Osteoblast (primary cell): ENCODE measurements at regions not wholly inside any gene's neighbourhood (a gene's known extent, or its start where the extent isn't known, plus 50 kb on each side); places are given as distances from the start of the nearest gene placed in this dataset.
"Not testable (repeated sequence)": the region's sequence is repeated elsewhere in the genome, so short reads cannot be mapped to it uniquely, and the experiment has no call there.

Source experiments
- DNase-seq: peaks from one replicate; pipeline ENCODE4 v3.0.0; 2011; ENCODE audit warnings: low spot score, mixed read lengths; ENCODE audit not compliant: insufficient read length; ENCODE audit errors: missing footprints
- H2AFZ ChIP-seq: 2 replicates; pipeline ENCODE4 v1.6.0; 2011; ENCODE audit warnings: mild to moderate bottlenecking, low read length
- H3K27ac ChIP-seq: 2 replicates; pipeline ENCODE4 v1.5.1; 2011; ENCODE audit warnings: mild to moderate bottlenecking, low read depth, low read length, moderate library complexity
- H3K27me3 ChIP-seq: 2 replicates; pipeline ENCODE4 v1.6.0; 2012; ENCODE audit warnings: mild to moderate bottlenecking, control low read depth, inconsistent platforms, low read length, moderate library complexity; ENCODE audit not compliant: insufficient read depth
- H3K36me3 ChIP-seq: 2 replicates; pipeline ENCODE4 v1.5.1; 2011; ENCODE audit warnings: mild to moderate bottlenecking, low read length, control low read depth, moderate library complexity; ENCODE audit not compliant: insufficient read depth
- H3K4me1 ChIP-seq: 2 replicates; pipeline ENCODE4 v1.5.1; 2011; ENCODE audit warnings: mild to moderate bottlenecking, low read length, control low read depth, moderate library complexity; ENCODE audit not compliant: insufficient read depth
- H3K4me2 ChIP-seq: 2 replicates; pipeline ENCODE4 v1.6.0; 2011; ENCODE audit warnings: mild to moderate bottlenecking, low read length; ENCODE audit not compliant: insufficient read depth
- H3K4me3 ChIP-seq: fragments of 200-600 bp; sonication (generic); 3 replicates; pipeline ENCODE4 v1.5.1; 2012; ENCODE audit warnings: mild to moderate bottlenecking, low read length, inconsistent platforms; ENCODE audit not compliant: insufficient read depth
- H3K79me2 ChIP-seq: 2 replicates; pipeline ENCODE4 v1.6.0; 2012; ENCODE audit warnings: mild to moderate bottlenecking, low read length, control low read depth, inconsistent platforms; ENCODE audit not compliant: insufficient read depth
- H3K9me3 ChIP-seq: 2 replicates; pipeline ENCODE4 v1.5.1; 2011; ENCODE audit warnings: low read depth, low read length, control low read depth
- H4K20me1 ChIP-seq: 2 replicates; pipeline ENCODE4 v1.6.0; 2012; ENCODE audit warnings: mild to moderate bottlenecking, low read length, control low read depth; ENCODE audit not compliant: insufficient read depth
- TF ChIP-seq, protein P1 (sequence below): IDR thresholded peaks from 2 replicates; pipeline ENCODE4 v1.5.1; 2011; ENCODE audit warnings: mild to moderate bottlenecking, low read depth, low read length, moderate library complexity; ENCODE audit errors: extremely low read depth

DNA sequence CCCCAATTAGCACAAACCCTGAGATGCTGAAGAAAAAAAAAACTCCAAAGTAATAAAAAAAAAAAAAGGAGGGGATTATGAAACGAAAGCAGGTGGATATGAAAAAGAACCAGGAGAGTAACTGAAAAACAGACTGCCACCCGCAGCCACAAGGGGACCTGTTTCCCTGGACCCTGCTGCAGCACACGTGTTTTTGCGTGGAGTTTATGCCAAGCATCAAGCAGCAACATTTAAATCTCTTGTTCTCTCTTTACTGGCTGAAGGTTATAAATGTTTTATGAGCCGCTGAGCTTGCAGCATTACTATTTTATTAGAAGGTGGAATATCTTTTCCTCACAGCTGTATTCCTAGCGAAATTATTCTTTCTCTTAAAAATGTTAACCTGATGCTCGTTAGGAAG, 131.6 kb upstream of the OLIG3 start:
- TF ChIP-seq, protein P1, sequence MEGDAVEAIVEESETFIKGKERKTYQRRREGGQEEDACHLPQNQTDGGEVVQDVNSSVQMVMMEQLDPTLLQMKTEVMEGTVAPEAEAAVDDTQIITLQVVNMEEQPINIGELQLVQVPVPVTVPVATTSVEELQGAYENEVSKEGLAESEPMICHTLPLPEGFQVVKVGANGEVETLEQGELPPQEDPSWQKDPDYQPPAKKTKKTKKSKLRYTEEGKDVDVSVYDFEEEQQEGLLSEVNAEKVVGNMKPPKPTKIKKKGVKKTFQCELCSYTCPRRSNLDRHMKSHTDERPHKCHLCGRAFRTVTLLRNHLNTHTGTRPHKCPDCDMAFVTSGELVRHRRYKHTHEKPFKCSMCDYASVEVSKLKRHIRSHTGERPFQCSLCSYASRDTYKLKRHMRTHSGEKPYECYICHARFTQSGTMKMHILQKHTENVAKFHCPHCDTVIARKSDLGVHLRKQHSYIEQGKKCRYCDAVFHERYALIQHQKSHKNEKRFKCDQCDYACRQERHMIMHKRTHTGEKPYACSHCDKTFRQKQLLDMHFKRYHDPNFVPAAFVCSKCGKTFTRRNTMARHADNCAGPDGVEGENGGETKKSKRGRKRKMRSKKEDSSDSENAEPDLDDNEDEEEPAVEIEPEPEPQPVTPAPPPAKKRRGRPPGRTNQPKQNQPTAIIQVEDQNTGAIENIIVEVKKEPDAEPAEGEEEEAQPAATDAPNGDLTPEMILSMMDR, result no peak
- H3K79me2 ChIP-seq, result no peaks in the 10 kb centered on the region
- H3K27ac ChIP-seq, result no peak overlapping the region
- H3K9me3 ChIP-seq, result no peaks in the 10 kb centered on the region
- DNase-seq, result no peak
- no peaks in the 10 kb centered on the region for H3K27me3 ChIP-seq
- H3K36me3 ChIP-seq, result no peaks in the 10 kb centered on the region
- H3K4me2 ChIP-seq, result no peak overlapping the region
- no peaks in the 10 kb centered on the region for H4K20me1 ChIP-seq
- no peak overlapping the region for H3K4me3 ChIP-seq
- H3K4me1 ChIP-seq, result no peaks in the 10 kb centered on the region
- H2AFZ ChIP-seq, result no peak overlapping the region

- Histone ChIP-seq H3K79me2 (no peaks in the 10 kb centered on the region), H3K9me3 (no peaks in the 10 kb centered on the region), H4K20me1 (no peaks in the 10 kb centered on the region), H2AFZ (no peak overlapping the region), H3K27ac (no peak overlapping the region), H3K4me3 (no peak overlapping the region), H3K4me2 (no peak overlapping the region), H3K4me1 (no peaks in the 10 kb centered on the region), H3K27me3 (peaks cover 3% of the 10 kb centered on the region), H3K36me3 (no peaks in the 10 kb centered on the region)
- DNase-seq, result no peak
- TF ChIP-seq, protein P1, result no peak
Measured at GRCh38 chr6:137630666-137631065, 136.5 kb upstream of the OLIG3 start.

DNA sequence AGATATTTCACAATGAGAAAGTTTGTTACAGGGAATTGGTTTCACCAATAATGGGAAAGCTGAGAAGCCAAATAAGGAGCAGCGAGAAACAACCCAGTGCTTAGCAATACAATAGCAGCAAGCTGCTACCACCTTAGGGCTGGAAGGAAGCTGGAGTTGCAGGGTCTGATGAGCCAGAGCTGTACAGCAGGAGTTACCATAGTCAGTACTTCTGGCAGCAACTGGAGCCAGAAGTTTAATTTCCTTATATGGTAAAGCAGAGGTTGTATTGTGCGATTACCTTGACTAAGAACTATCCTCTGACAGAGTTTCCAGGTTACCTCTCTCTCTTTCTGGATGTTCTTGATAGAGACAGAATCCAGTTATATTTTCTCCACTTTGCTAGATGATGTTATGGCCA, 137.1 kb upstream of the OLIG3 start:
- Histone ChIP-seq H3K27me3 (peaks cover 3% of the 10 kb centered on the region), H3K9me3 (no peaks in the 10 kb centered on the region), H3K4me2 (no peak overlapping the region), H3K36me3 (no peaks in the 10 kb centered on the region), H2AFZ (no peak overlapping the region), H3K79me2 (no peaks in the 10 kb centered on the region), H3K4me3 (no peak overlapping the region), H4K20me1 (no peaks in the 10 kb centered on the region), H3K27ac (no peak overlapping the region), H3K4me1 (no peaks in the 10 kb centered on the region)
- TF ChIP-seq, protein P1, result no peak
- no peak for DNase-seq

DNA sequence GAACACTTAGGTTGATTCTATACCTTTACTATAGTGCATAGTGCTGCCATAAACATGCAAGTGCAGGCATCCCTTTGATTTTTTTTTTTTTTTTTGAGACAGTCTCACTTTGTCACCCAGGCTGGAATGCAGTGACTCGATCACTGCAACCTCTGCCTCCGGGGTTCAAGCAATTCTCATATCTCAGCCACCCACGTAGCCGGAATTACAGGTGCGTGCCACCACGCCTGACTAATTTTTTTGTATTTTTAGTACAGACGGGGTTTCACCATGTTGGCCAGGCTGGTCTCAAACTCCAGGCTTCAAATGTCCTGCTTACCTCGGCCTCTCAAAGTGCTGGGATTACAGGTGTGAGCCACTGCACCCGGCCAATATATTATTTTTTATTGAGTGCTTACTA, 140.0 kb upstream of the OLIG3 start:
- H3K36me3 ChIP-seq, H3K27ac ChIP-seq, H3K4me3 ChIP-seq, H3K27me3 ChIP-seq, H2AFZ ChIP-seq, H3K79me2 ChIP-seq, H3K9me3 ChIP-seq, H3K4me2 ChIP-seq, H4K20me1 ChIP-seq, DNase-seq: not testable (repeated sequence)
- H3K4me1 ChIP-seq, result peaks cover 15% of the 10 kb centered on the region

DNA sequence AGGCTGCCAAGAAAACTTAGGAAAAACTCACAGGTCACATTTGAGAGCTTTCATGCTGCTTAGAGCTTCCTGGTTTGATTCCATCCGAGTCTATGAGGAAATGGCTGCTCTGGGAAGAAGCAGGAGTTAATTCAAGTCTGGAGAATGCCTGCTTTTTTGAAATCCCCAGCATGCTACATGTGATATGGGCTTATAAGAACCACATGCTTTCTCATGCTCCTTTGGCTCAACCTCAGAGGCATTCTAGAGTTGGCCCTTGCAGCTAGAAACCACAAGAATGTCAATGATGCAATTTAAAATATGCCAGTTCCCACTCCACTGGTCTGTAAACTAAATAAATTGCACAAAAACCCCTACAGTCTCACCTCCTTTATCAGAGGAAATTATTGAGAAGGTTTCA, 142.9 kb upstream of the OLIG3 start:
- H4K20me1 ChIP-seq, result no peaks in the 10 kb centered on the region
- H2AFZ ChIP-seq, result peak overlapping the region; percentile 40
- no peak overlapping the region for H3K27ac ChIP-seq
- H3K4me2 ChIP-seq, result peak overlapping the region; percentile 46
- peak; percentile 55 for DNase-seq
- H3K27me3 ChIP-seq, result peaks cover 3% of the 10 kb centered on the region
- peaks cover 15% of the 10 kb centered on the region for H3K4me1 ChIP-seq
- no peak overlapping the region for H3K4me3 ChIP-seq
- TF ChIP-seq, protein P1, result no peak
- no peaks in the 10 kb centered on the region for H3K79me2 ChIP-seq
- no peaks in the 10 kb centered on the region for H3K9me3 ChIP-seq
- H3K36me3 ChIP-seq, result no peaks in the 10 kb centered on the region
